ENCODE measurements at regions not wholly inside any gene's neighbourhood (a gene's known extent, or its start where the extent isn't known, plus 50 kb on each side); places are given as distances from the start of the nearest gene placed in this dataset.
"Not testable (repeated sequence)": the region's sequence is repeated elsewhere in the genome, so short reads cannot be mapped to it uniquely, and the experiment has no call there.

- DNase-seq (ENCODE audit: low read depth): no peak
Measured at GRCh38 chr2:144650907-144651306, 131.0 kb upstream of the ZEB2 start.

GRCh38 chr2:144648837-144649465 lies 129.0 kb upstream of the ZEB2 start:
- DNase-seq (ENCODE audit: low read depth): no peak

GRCh38 chr2:144645083-144645778 lies 125.3 kb upstream of the ZEB2 start:
- DNase-seq (ENCODE audit: low read depth): no peak

- no peak for DNase-seq (ENCODE audit: low read depth)
Measured at GRCh38 chr2:144644549-144644948, 124.6 kb upstream of the ZEB2 start.

GRCh38 chr2:144643537-144644336 lies 123.8 kb upstream of the ZEB2 start:
- DNase-seq (ENCODE audit: low read depth): no peak

GRCh38 chr2:144642856-144643255 lies 122.9 kb upstream of the ZEB2 start:
- no peak for DNase-seq (ENCODE audit: low read depth)

- DNase-seq (ENCODE audit: low read depth): no peak
Measured at GRCh38 chr2:144642131-144642530, 122.2 kb upstream of the ZEB2 start.

- not testable (repeated sequence) for DNase-seq (ENCODE audit: low read depth)
Measured at GRCh38 chr2:144638250-144638649, 118.3 kb upstream of the ZEB2 start.

GRCh38 chr2:144636860-144637259 lies 116.9 kb upstream of the ZEB2 start:
- DNase-seq (ENCODE audit: low read depth): not testable (repeated sequence)

GRCh38 chr2:144632809-144633208 lies 112.9 kb upstream of the ZEB2 start:
- no peak for DNase-seq (ENCODE audit: low read depth)

- DNase-seq (ENCODE audit: low read depth): no peak
Measured at GRCh38 chr2:144631636-144632035, 111.7 kb upstream of the ZEB2 start.

- DNase-seq (ENCODE audit: low read depth): no peak
Measured at GRCh38 chr2:144630459-144631215, 110.7 kb upstream of the ZEB2 start.

- no peak for DNase-seq (ENCODE audit: low read depth)
Measured at GRCh38 chr2:144629935-144630334, 110.0 kb upstream of the ZEB2 start.

GRCh38 chr2:144628566-144628965 lies 108.6 kb upstream of the ZEB2 start:
- no peak for DNase-seq (ENCODE audit: low read depth)

- DNase-seq (ENCODE audit: low read depth): no peak
Measured at GRCh38 chr2:144625626-144626025, 105.7 kb upstream of the ZEB2 start.

- no peak for DNase-seq (ENCODE audit: low read depth)
Measured at GRCh38 chr2:144625226-144625625, 105.3 kb upstream of the ZEB2 start.

- DNase-seq (ENCODE audit: low read depth): no peak
Measured at GRCh38 chr2:144624451-144624850, 104.5 kb upstream of the ZEB2 start.

- not testable (repeated sequence) for DNase-seq (ENCODE audit: low read depth)
Measured at GRCh38 chr2:144622373-144622772, 102.5 kb upstream of the ZEB2 start.

- DNase-seq (ENCODE audit: low read depth): no peak
Measured at GRCh38 chr2:144621266-144621665, 101.3 kb upstream of the ZEB2 start.

GRCh38 chr2:144619760-144620159 lies 99.8 kb upstream of the ZEB2 start:
- DNase-seq (ENCODE audit: low read depth): no peak

- not testable (repeated sequence) for DNase-seq (ENCODE audit: low read depth)
Measured at GRCh38 chr2:144617171-144617570, 97.3 kb upstream of the ZEB2 start.

- no peak for DNase-seq (ENCODE audit: low read depth)
Measured at GRCh38 chr2:144615866-144616565, 96.1 kb upstream of the ZEB2 start.
